ENCODE measurements at regions not wholly inside any gene's neighbourhood (a gene's known extent, or its start where the extent isn't known, plus 50 kb on each side); places are given as distances from the start of the nearest gene placed in this dataset.
A peak's percentile ranks its signal among the peaks of the same experiment; 100 is the strongest.

DNA sequence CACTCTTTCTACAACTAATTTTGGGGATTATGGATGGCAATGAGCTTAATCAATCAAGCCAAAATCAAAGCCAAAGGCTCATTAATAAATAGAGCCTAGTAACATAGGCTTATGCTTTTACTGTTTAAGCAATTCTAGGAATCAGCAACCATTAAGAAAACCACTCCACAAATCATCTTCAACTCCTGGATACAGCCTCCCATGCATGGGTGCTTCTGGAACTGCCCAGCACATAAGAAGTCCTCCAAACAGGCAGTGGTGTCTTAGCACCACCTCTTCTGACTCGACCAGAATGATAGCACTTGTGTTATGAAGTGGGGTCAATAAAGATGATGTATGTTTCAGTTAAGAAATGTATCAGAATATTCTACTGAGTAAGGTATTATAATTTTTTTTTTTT, 104.4 kb upstream of the SERPINE2 start:
- H3K4me2 ChIP-seq (ENCODE audit: extremely low read depth, insufficient read depth, low read length) = no peak overlapping the region
- no peaks in the 10 kb centered on the region for H3K4me1 ChIP-seq (ENCODE audit: control insufficient read depth, extremely low read depth, insufficient read depth, low read length)
- H3K36me3 ChIP-seq (ENCODE audit: control insufficient read depth, insufficient read depth, low read length) = no peaks in the 10 kb centered on the region
- H2AFZ ChIP-seq (ENCODE audit: low read length) = no peak overlapping the region
- peak in 1 of 2 donors; percentile 23 for DNase-seq (ENCODE audit: low read depth in 2 of 2)
- no peaks in the 10 kb centered on the region for H4K20me1 ChIP-seq (ENCODE audit: control insufficient read depth, extremely low read depth, insufficient read depth, low read length)
- H3K9ac ChIP-seq (ENCODE audit: insufficient read depth, low read length) = no peak overlapping the region
- H3K79me2 ChIP-seq (ENCODE audit: control insufficient read depth, insufficient read depth, low read length) = no peaks in the 10 kb centered on the region
- no peaks in the 10 kb centered on the region for H3K27me3 ChIP-seq (ENCODE audit: control insufficient read depth, insufficient read depth, low read length)
- TF ChIP-seq EZH2 (IDR thresholded peaks at IDR 0.05; ENCODE audit: low read length, missing control alignments) = no peak
- TF ChIP-seq, protein P1, sequence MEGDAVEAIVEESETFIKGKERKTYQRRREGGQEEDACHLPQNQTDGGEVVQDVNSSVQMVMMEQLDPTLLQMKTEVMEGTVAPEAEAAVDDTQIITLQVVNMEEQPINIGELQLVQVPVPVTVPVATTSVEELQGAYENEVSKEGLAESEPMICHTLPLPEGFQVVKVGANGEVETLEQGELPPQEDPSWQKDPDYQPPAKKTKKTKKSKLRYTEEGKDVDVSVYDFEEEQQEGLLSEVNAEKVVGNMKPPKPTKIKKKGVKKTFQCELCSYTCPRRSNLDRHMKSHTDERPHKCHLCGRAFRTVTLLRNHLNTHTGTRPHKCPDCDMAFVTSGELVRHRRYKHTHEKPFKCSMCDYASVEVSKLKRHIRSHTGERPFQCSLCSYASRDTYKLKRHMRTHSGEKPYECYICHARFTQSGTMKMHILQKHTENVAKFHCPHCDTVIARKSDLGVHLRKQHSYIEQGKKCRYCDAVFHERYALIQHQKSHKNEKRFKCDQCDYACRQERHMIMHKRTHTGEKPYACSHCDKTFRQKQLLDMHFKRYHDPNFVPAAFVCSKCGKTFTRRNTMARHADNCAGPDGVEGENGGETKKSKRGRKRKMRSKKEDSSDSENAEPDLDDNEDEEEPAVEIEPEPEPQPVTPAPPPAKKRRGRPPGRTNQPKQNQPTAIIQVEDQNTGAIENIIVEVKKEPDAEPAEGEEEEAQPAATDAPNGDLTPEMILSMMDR (conservative IDR thresholded peaks at IDR 0.05 in 1 of 2, IDR thresholded peaks at IDR 0.05 in 1 of 2; ENCODE audit: low read depth in 1 of 2, low read length in 2 of 2) = no peak
- H3K9me3 ChIP-seq (ENCODE audit: control insufficient read depth, insufficient read depth, low read depth, low read length) = no peaks in the 10 kb centered on the region
- H3K4me3 ChIP-seq (replicated peaks in 1 of 4; ENCODE audit: control extremely low read depth in 1 of 4, insufficient read depth in 1 of 4, low read depth in 3 of 4, low read length in 4 of 4) = no peak overlapping the region
- no peak overlapping the region for H3K27ac ChIP-seq (ENCODE audit: insufficient read depth, low read length)

DNA sequence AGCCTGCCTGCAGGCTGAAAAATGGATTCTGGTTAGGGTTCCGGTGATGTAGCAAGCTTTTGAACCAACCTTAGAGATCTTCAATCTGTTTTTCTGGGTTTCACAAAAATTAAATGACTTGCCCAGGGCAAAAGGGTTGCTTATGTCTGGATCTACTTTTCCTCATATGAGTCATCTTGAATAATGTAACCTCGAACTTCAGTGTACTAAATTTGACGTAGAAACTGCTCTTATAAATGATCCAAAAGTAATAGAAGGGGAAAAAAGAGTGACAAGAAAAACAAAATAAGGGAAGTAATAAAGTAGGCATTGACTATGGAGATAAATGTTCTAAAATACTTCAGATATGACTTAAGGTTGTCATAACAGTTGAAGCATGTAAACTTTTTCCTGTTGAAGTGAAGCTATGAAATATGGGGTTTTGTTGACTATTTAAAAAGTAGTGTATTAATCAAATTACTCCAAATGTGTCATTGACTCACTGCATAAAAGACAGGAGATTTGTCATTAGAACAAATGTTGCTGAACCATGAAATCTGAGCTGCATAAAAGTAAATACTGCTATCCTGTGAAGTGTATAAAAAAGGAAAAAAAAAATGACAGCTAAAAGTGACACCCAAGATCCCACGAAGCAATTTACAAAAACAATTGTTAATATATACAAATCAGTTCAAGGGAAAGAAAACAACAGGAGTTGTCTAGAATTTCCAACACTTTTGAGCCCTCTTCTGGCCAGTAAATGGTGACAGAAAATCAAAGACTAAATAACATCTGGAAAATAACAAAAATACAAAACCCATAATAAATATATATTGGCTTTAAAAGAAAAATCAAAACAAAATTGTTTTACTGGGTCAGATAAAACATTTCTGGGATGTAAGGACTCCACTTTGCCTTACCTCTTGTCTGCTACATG, 103.6 kb upstream of the SERPINE2 start:
- Histone ChIP-seq H3K4me2 (ENCODE audit: extremely low read depth, insufficient read depth, low read length) (peak overlapping the region; percentile 20), H3K79me2 (ENCODE audit: control insufficient read depth, insufficient read depth, low read length) (no peaks in the 10 kb centered on the region), H4K20me1 (ENCODE audit: control insufficient read depth, extremely low read depth, insufficient read depth, low read length) (no peaks in the 10 kb centered on the region), H2AFZ (ENCODE audit: low read length) (no peak overlapping the region), H3K4me1 (ENCODE audit: control insufficient read depth, extremely low read depth, insufficient read depth, low read length) (no peaks in the 10 kb centered on the region), H3K27me3 (ENCODE audit: control insufficient read depth, insufficient read depth, low read length) (no peaks in the 10 kb centered on the region), H3K27ac (ENCODE audit: insufficient read depth, low read length) (no peak overlapping the region), H3K9me3 (ENCODE audit: control insufficient read depth, insufficient read depth, low read depth, low read length) (no peaks in the 10 kb centered on the region), H3K4me3 (replicated peaks in 1 of 4; ENCODE audit: control extremely low read depth in 1 of 4, insufficient read depth in 1 of 4, low read depth in 3 of 4, low read length in 4 of 4) (no peak overlapping the region), H3K36me3 (ENCODE audit: control insufficient read depth, insufficient read depth, low read length) (no peaks in the 10 kb centered on the region), H3K9ac (ENCODE audit: insufficient read depth, low read length) (no peak overlapping the region)
- DNase-seq (ENCODE audit: low read depth in 2 of 2) = peak; percentile 87 to 93
- no peak for TF ChIP-seq EZH2 (IDR thresholded peaks at IDR 0.05; ENCODE audit: low read length, missing control alignments)
- TF ChIP-seq, protein P1 (conservative IDR thresholded peaks at IDR 0.05 in 1 of 2, IDR thresholded peaks at IDR 0.05 in 1 of 2; ENCODE audit: low read depth in 1 of 2, low read length in 2 of 2) = no peak

DNA sequence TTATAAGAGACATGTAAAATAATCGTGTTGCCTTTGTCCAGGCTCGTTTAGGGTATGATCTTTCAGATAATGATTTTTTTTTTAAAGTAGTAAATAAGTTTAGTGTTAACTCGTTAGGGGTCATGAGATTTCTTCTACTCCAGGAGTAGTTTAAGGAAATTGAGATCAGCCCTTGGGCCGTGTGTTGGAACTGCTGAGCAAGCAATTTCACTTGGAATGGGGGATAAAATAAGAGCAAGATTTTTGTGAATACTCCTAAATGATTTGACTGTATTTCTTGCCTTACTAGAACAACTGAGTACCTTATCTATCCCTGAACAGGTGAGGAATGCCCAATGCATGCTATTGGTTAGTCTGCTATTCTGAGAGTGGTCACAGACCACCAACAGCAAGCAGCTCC, 102.2 kb upstream of the SERPINE2 start:
- no peaks in the 10 kb centered on the region for H4K20me1 ChIP-seq (ENCODE audit: control insufficient read depth, extremely low read depth, insufficient read depth, low read length)
- no peak overlapping the region for H3K27ac ChIP-seq (ENCODE audit: insufficient read depth, low read length)
- DNase-seq (ENCODE audit: low read depth in 2 of 2) = no peak
- no peaks in the 10 kb centered on the region for H3K27me3 ChIP-seq (ENCODE audit: control insufficient read depth, insufficient read depth, low read length)
- no peak overlapping the region for H3K4me3 ChIP-seq (replicated peaks in 1 of 4; ENCODE audit: control extremely low read depth in 1 of 4, insufficient read depth in 1 of 4, low read depth in 3 of 4, low read length in 4 of 4)
- H3K9ac ChIP-seq (ENCODE audit: insufficient read depth, low read length) = no peak overlapping the region
- no peaks in the 10 kb centered on the region for H3K4me1 ChIP-seq (ENCODE audit: control insufficient read depth, extremely low read depth, insufficient read depth, low read length)
- no peak overlapping the region for H3K4me2 ChIP-seq (ENCODE audit: extremely low read depth, insufficient read depth, low read length)
- H3K9me3 ChIP-seq (ENCODE audit: control insufficient read depth, insufficient read depth, low read depth, low read length) = no peaks in the 10 kb centered on the region
- H3K36me3 ChIP-seq (ENCODE audit: control insufficient read depth, insufficient read depth, low read length) = no peaks in the 10 kb centered on the region
- TF ChIP-seq, protein P1 (conservative IDR thresholded peaks at IDR 0.05 in 1 of 2, IDR thresholded peaks at IDR 0.05 in 1 of 2; ENCODE audit: low read depth in 1 of 2, low read length in 2 of 2) = no peak
- H2AFZ ChIP-seq (ENCODE audit: low read length) = no peak overlapping the region
- H3K79me2 ChIP-seq (ENCODE audit: control insufficient read depth, insufficient read depth, low read length) = no peaks in the 10 kb centered on the region

Measured in fibroblast of lung (primary cell).